ENCODE measurements at regions not wholly inside any gene's neighbourhood (a gene's known extent, or its start where the extent isn't known, plus 50 kb on each side); places are given as distances from the start of the nearest gene placed in this dataset.
"Not testable (repeated sequence)": the region's sequence is repeated elsewhere in the genome, so short reads cannot be mapped to it uniquely, and the experiment has no call there.

DNA sequence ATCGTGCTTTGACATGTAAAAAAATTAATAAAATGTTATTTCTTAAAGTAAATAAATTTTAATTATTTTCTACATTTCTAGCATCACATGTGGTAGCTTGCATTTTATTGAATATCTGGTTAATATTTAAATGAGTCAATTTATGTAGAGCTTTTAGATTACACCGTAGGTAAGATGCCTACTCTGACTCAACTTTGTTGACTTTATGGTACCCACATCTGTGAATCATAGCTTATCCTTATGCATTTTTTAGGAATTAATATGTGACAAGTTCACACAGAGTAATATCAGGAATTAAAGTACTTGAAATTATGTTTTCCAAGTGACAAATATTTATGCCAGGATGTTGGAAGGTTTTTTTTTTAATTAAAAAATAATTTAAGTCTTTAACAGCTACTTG is 120.7 kb downstream of the LEPR start:
- no peaks in the 10 kb centered on the region for H3K27me3 Mint-ChIP-seq
- H3K27ac Mint-ChIP-seq: no peak overlapping the region
- ATAC-seq (no peak), DNase-seq (ENCODE audit: low spot score) (no peak)
- H3K4me3 Mint-ChIP-seq: no peak overlapping the region
- H3K36me3 Mint-ChIP-seq: peaks cover 4% of the 10 kb centered on the region
- H3K4me1 Mint-ChIP-seq (ENCODE audit: low read depth in 2 of 2): no peaks in the 10 kb centered on the region
- H3K9me3 Mint-ChIP-seq: no peaks in the 10 kb centered on the region

DNA sequence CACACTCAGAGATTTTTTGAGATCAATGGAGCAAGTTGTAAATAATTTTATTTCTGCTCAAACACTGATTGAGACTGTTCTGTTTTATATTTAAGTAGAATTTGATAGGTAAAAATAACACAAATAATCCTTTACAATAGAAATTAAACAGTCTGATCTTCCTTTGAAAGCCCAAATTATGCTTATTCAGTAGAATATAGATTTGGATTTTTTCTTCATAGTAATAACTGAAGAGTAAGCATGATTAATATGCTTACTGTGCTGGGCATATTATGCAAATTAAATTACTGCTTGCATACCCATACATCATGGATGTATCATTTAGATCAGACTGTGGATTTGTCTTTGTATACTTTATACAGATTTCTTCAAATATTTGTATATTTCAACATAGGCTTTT is 121.4 kb downstream of the LEPR start:
- Mint-ChIP-seq H3K27ac (no peak overlapping the region), H3K27me3 (no peaks in the 10 kb centered on the region), H3K4me1 (ENCODE audit: low read depth in 2 of 2) (no peaks in the 10 kb centered on the region), H3K36me3 (peaks cover 4% of the 10 kb centered on the region), H3K4me3 (no peak overlapping the region), H3K9me3 (no peaks in the 10 kb centered on the region)
- no peak for DNase-seq (ENCODE audit: low spot score)
- ATAC-seq: no peak

DNA sequence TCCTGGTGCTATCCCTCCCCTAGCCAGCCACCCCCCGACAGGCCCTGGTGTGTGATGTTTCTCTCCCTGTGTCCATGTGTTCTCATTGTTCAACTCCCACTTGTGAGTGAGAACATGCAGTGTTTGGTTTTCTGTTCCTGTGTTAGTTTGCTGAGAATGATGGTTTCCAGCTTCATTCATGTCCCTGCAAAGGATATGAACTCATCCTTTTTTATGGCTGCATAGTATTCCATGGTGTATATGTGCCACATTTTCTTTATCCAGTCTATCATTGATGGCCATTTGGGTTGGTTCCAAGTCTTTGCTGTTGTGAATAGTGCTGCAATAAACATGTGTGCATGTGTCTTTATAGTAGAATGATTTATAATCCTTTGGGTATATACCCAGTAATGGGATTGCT is 122.1 kb downstream of the LEPR start:
- ATAC-seq; H3K36me3 Mint-ChIP-seq; H3K27ac Mint-ChIP-seq; H3K4me1 Mint-ChIP-seq (ENCODE audit: low read depth in 2 of 2); H3K4me3 Mint-ChIP-seq; H3K9me3 Mint-ChIP-seq; DNase-seq (ENCODE audit: low spot score); H3K27me3 Mint-ChIP-seq: not testable (repeated sequence)

DNA sequence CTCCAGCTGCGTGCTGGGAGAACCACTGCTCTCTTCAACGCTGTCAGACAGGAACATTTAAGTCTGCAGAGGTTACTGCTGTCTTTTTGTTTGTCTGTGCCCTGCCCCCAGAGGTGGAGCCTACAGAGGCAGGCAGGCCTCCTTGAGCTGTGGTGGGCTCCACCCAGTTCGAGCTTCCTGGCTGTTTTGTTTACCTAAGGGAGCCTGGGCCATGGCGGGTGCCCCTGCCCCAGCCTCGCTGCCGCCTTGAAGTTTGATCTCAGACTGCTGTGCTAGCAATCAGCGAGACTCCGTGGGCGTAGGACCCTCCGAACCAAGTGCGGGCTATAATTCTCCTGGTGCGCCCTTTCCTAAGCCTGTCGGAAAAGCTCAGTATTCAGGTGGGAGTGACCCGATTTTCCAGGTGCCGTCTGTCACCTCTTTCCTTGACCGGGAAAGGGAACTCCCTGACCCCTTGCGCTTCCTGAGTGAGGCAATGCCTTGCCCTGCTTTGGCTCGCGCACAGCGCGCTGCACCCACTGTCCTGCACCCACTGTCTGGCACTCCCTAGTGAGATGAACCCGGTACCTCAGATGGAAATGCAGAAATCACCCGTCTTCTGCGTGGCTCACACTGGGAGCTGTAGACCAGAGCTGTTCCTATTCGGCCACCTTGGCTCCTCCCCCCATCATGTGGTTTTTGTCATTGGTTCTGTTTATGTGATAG is 130.0 kb downstream of the LEPR start:
- not testable (repeated sequence) for DNase-seq (ENCODE audit: low spot score); H3K4me1 Mint-ChIP-seq (ENCODE audit: low read depth in 2 of 2); H3K27ac Mint-ChIP-seq; H3K27me3 Mint-ChIP-seq; ATAC-seq; H3K4me3 Mint-ChIP-seq
- peaks cover 25% of the 10 kb centered on the region for H3K9me3 Mint-ChIP-seq
- peaks cover 38% of the 10 kb centered on the region for H3K36me3 Mint-ChIP-seq

DNA sequence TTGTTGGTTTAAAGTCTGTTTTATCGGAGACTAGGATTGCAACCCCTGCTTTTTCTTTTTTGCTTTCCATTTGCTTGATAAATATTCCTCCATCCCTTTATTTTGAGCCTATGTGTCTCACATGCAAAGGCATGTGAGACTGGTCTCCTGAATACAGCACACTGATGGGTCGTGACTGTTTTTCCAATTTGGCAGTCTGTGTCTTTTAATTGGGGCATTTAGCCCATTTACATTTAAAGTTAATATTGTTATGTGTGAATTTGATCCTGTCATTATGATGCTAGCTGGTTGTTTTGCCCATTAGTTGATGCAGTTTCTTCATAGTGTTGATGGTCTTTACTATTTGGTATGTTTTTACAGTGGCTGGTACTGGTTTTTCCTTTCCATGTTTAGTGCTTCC is 132.0 kb downstream of the LEPR start:
- H3K9me3 Mint-ChIP-seq: peaks cover 29% of the 10 kb centered on the region
- H3K27me3 Mint-ChIP-seq: not testable (repeated sequence)

DNA sequence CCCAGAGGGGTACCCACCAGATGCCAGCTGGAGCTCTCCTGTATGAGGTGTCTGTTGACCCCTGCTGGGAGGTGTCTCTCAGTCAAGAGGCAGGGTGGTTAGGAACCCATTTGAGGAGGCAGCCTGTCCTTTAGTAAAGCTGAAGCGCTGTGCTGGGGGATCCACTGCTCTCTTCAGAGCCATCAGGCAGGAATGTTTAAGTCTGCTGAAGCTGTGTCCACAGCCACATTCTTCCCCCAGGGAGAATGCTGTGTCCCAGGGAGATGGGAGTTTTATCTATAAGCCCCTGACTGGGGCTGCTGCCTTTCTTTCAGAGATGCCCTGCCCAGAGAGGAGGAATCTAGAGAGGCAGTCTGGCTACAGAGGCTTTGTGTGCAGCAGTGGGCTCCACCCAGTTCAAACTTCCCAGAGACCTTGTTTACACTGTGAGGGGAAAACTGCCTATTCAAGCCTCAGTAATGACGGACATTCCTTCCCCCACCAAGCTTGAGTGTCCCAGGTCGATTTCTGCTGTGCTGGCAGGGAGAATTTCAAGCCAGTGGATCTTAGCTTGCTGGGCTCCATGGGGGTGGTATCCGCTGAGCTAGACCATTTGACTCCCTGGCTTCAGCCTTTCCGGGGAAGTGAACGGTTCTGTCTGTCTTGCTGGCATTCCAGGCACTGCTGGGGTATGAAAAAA is 133.8 kb downstream of the LEPR start:
- not testable (repeated sequence) for H3K27ac Mint-ChIP-seq; DNase-seq (ENCODE audit: low spot score); H3K4me1 Mint-ChIP-seq (ENCODE audit: low read depth in 2 of 2); H3K4me3 Mint-ChIP-seq; H3K27me3 Mint-ChIP-seq; ATAC-seq
- H3K36me3 Mint-ChIP-seq: peaks cover 31% of the 10 kb centered on the region
- peaks cover 22% of the 10 kb centered on the region for H3K9me3 Mint-ChIP-seq

More for the DNA sequence above, 132.0 kb downstream of the LEPR start:
- not testable (repeated sequence) for H3K4me3 Mint-ChIP-seq; ATAC-seq; H3K4me1 Mint-ChIP-seq (ENCODE audit: low read depth in 2 of 2); DNase-seq (ENCODE audit: low spot score); H3K27ac Mint-ChIP-seq
- peaks cover 35% of the 10 kb centered on the region for H3K36me3 Mint-ChIP-seq

DNA sequence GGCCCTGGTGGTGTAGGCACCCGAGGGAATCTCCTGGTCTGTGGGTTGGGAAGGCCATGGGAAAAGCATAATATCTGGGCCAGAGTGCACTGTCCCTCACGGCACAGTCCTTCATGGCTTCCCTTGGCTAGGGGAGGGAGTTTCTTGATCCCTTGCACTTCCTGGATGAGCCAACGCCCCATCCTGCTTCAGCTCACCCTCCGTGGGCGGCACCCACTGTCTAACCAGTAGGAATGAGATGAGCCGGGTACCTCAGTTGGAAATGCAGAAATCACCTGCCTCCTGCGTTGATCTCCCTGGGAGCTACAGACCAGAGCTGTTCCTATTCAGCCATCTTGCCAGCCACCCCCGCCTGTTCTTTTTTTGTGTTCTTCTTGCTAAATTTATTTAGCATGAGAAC is 134.4 kb downstream of the LEPR start:
- ATAC-seq: no peak

DNA sequence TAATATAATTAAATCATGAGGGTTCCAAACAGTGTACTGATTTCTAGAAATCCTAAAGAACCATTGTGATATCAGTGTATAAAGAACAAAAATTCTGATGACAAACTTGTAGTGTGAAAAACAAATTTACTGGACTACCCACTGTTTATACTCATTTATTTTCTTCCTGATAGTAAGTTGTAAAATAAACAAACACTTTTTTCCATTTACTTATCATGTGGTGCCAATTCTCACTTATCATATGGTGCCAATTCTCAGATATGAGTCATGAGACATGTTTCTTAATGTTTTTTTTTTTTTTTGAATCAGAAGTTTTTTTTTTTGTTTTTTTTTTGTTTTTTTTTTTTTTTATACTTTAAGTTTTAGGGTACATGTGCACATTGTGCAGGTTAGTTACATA is 137.7 kb downstream of the LEPR start:
- no peak overlapping the region for H3K27ac Mint-ChIP-seq
- H3K27me3 Mint-ChIP-seq: no peaks in the 10 kb centered on the region

More for the DNA sequence above, 134.4 kb downstream of the LEPR start:
- H3K4me1 Mint-ChIP-seq (ENCODE audit: low read depth in 2 of 2): no peaks in the 10 kb centered on the region
- peaks cover 22% of the 10 kb centered on the region for H3K9me3 Mint-ChIP-seq
- no peak overlapping the region for H3K27ac Mint-ChIP-seq
- no peaks in the 10 kb centered on the region for H3K27me3 Mint-ChIP-seq
- DNase-seq (ENCODE audit: low spot score): no peak
- peaks cover 31% of the 10 kb centered on the region for H3K36me3 Mint-ChIP-seq
- no peak overlapping the region for H3K4me3 Mint-ChIP-seq

DNA sequence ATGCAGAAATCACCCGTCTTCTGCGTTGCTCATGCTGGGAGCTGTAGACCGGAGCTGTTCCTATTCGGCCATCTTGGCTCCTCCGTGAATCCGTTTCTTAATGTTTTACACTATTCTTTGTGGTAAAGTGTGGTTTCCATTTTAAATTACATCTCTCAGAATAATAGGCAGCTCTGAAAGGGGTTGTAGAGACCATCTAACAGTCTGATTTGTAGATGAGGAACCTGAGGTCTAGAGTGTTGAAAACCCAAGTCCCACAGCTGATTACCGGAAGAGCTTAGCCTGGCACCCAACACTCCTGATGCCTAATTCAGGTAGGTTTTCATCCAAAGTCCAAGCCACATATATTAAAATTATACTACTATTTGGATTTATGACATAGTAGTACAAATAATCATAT is 144.0 kb downstream of the LEPR start:
- no peak for ATAC-seq
- Mint-ChIP-seq H3K36me3 (peaks cover 8% of the 10 kb centered on the region), H3K4me3 (no peak overlapping the region), H3K27me3 (no peaks in the 10 kb centered on the region), H3K9me3 (peaks cover 2% of the 10 kb centered on the region), H3K27ac (no peak overlapping the region), H3K4me1 (ENCODE audit: low read depth in 2 of 2) (no peaks in the 10 kb centered on the region)
- no peak for DNase-seq (ENCODE audit: low spot score)

More for the DNA sequence above, 137.7 kb downstream of the LEPR start:
- H3K4me1 Mint-ChIP-seq (ENCODE audit: low read depth in 2 of 2): no peaks in the 10 kb centered on the region
- H3K9me3 Mint-ChIP-seq: peaks cover 10% of the 10 kb centered on the region
- H3K36me3 Mint-ChIP-seq: peaks cover 5% of the 10 kb centered on the region
- H3K4me3 Mint-ChIP-seq: no peak overlapping the region
- DNase-seq (ENCODE audit: low spot score) (no peak), ATAC-seq (no peak)

DNA sequence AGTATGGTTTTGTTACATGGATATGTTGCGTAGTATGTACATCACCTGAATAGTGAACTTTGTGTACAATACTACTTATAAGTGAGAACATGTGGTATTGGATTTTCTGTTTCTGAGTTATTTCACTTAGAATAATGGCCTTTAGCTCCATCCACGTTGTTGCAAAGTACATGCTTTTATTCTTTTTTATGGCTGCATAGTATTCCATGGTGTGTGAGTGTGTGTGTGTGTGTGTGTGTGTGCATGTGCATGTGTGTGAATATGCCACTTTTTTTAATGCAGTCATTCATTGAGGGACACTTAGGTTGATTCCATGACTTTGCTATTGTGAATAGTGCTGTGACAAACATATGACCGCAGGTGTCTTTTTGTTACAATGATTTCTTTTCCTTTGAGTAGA is 147.8 kb downstream of the LEPR start:
- Mint-ChIP-seq H3K9me3 (peaks cover 2% of the 10 kb centered on the region), H3K4me1 (ENCODE audit: low read depth in 2 of 2) (no peaks in the 10 kb centered on the region), H3K27me3 (no peaks in the 10 kb centered on the region), H3K27ac (no peak overlapping the region), H3K4me3 (no peak overlapping the region), H3K36me3 (peaks cover 8% of the 10 kb centered on the region)
- DNase-seq (ENCODE audit: low spot score) (no peak), ATAC-seq (no peak)

DNA sequence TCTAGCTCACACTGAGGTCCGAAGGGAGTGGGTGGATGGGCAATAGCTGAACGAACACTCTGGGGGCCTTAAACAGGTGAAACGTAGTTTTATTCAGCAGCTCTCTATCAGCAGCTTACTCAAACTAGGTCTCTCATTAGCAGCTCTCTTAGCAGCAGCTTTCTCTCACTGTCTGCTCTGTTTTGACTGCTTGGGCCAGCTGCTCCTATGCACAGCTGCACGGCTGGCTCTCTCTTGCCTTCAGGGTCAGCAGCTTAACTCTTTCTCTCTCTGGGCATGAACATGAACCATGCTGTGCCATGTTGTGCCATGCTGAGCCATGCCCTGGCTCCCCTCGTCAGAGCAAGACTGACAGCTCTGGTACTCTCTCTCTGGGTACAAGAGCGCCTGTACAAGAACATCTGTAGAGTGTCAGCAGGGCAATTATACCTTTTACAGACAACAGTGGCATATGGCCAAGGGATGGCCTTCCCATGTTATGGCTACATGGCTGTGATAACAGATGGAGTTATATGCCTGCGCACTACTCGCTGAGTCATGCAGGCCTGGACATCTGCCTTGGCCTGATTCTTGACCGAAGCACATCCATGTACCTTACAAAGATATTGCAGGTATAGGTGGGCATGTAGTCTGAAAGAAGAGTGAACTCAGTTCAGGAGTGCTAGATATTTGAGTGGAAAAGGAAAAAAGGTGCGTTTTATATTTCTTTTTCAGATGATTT is 152.4 kb downstream of the LEPR start:
- no peak for DNase-seq (ENCODE audit: low spot score)
- no peak for ATAC-seq
- Mint-ChIP-seq H3K36me3 (peaks cover 8% of the 10 kb centered on the region), H3K27ac (no peak overlapping the region), H3K27me3 (no peaks in the 10 kb centered on the region), H3K4me3 (no peak overlapping the region), H3K4me1 (ENCODE audit: low read depth in 2 of 2) (no peaks in the 10 kb centered on the region), H3K9me3 (peaks cover 6% of the 10 kb centered on the region)

DNA sequence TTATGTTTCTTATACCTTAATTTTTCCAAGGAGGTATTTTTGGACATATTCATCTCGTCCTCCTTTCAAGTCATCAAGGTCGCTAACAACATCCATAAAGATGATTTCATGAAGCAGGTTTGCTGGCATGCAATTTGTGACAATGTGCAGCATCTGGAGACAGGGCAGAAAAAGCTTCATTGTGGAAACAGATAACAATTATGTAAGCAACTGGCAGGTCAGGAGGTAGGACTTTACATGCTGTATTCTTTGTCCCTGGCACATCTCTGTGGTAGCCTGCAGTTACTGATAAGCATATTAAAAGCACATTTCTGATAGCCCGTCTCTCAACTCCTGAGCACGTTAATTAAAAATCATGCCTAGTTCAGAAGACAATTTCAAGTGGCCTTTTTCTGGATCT is 156.8 kb downstream of the LEPR start:
- Mint-ChIP-seq H3K36me3 (no peaks in the 10 kb centered on the region), H3K27me3 (peaks cover 2 to 5% of the 10 kb centered on the region in 2 donors), H3K4me3 (no peak overlapping the region), H3K4me1 (ENCODE audit: low read depth in 2 of 2) (no peaks in the 10 kb centered on the region), H3K27ac (no peak overlapping the region), H3K9me3 (peaks cover 7% of the 10 kb centered on the region)
- ATAC-seq (no peak), DNase-seq (ENCODE audit: low spot score) (no peak)

DNA sequence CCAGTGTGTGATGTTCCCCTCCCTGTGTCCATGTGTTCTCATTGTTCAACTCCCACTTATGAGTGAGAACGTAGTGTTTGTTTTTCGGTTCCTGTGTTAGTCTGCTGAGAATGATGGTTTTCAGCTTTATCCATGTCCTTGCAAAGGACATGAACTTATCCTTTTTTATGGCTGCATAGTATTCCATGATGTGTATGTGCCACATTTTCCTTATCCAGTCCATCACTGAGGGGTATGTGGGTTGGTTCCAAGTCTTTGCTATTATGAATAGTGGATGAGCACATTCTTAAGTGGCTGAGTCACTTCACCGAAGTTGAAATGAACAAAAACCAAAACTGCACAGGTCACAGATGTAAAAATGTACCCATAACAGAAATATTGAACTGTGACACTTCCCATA is 157.5 kb downstream of the LEPR start:
- H3K27me3 Mint-ChIP-seq; H3K4me3 Mint-ChIP-seq; DNase-seq (ENCODE audit: low spot score); H3K27ac Mint-ChIP-seq; H3K36me3 Mint-ChIP-seq; ATAC-seq; H3K9me3 Mint-ChIP-seq; H3K4me1 Mint-ChIP-seq (ENCODE audit: low read depth in 2 of 2): not testable (repeated sequence)

DNA sequence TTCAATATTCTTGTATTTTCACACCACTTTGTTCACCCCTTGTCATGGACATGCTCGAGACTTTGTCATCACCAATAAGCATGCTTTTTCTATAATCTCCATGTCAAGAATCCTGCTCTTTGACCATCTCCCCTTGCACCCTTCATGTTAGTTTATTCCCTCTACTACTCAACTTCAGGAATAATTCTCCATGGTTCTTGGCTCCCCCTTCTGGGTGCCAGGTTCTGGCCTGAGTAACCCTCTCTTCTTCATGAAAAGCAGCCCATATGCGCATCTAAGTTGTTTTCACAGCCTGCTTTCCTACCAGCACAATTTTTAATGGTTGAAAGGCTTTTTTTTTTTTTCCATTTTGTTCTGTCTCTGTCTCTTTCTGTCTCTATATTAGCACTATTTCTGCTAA is 160.7 kb downstream of the LEPR start:
- peaks cover 7% of the 10 kb centered on the region for H3K9me3 Mint-ChIP-seq
- no peaks in the 10 kb centered on the region for H3K36me3 Mint-ChIP-seq
- no peak for DNase-seq (ENCODE audit: low spot score)
- H3K4me1 Mint-ChIP-seq (ENCODE audit: low read depth in 2 of 2): no peaks in the 10 kb centered on the region
- H3K27me3 Mint-ChIP-seq: peaks cover 2 to 5% of the 10 kb centered on the region in 2 donors
- no peak overlapping the region for H3K4me3 Mint-ChIP-seq
- H3K27ac Mint-ChIP-seq: no peak overlapping the region
- ATAC-seq: no peak
